GM19025 (cell line): ENCODE measurements at regions not wholly inside any gene's neighbourhood (a gene's known extent, or its start where the extent isn't known, plus 50 kb on each side); places are given as distances from the start of the nearest gene placed in this dataset.

ENCODE experiments used
- ATAC-seq: cut with Tn5 transposase; IDR thresholded peaks from one replicate; pipeline ENCODE4 v1.9.1; 2021; ENCODE audit warnings: mild to moderate bottlenecking, low read depth, moderate library complexity; ENCODE audit not compliant: unreplicated experiment

GRCh38 chr7:156236181-156236889 lies 404.2 kb upstream of the RNF32 start:
- ATAC-seq, result no peak

GRCh38 chr7:156234666-156235494 lies 405.7 kb upstream of the RNF32 start:
- no peak for ATAC-seq

- no peak for ATAC-seq
These were observed 406.4 kb upstream of the RNF32 start for GRCh38 chr7:156234192-156234591.

GRCh38 chr7:156232931-156233705 lies 407.5 kb upstream of the RNF32 start:
- ATAC-seq, result no peak

- ATAC-seq, result no peak
These were observed 410.0 kb upstream of the RNF32 start for GRCh38 chr7:156230576-156230975.

GRCh38 chr7:156224833-156225225 lies 412.6 kb upstream of the SHH start:
- ATAC-seq, result no peak

- no peak for ATAC-seq
These were observed 411.9 kb upstream of the SHH start for GRCh38 chr7:156223935-156224832.

GRCh38 chr7:156222611-156223010 lies 410.3 kb upstream of the SHH start:
- no peak for ATAC-seq

- ATAC-seq, result no peak
These were observed 409.9 kb upstream of the SHH start for GRCh38 chr7:156222151-156222550.

- ATAC-seq, result no peak
These were observed 408.4 kb upstream of the SHH start for GRCh38 chr7:156220701-156221100.

GRCh38 chr7:156220078-156220605 lies 407.9 kb upstream of the SHH start:
- no peak for ATAC-seq

GRCh38 chr7:156219307-156220077 lies 407.2 kb upstream of the SHH start:
- no peak for ATAC-seq

GRCh38 chr7:156218544-156219306 lies 406.5 kb upstream of the SHH start:
- ATAC-seq, result no peak

- ATAC-seq, result no peak
These were observed 405.5 kb upstream of the SHH start for GRCh38 chr7:156217803-156218202.

GRCh38 chr7:156209087-156209486 lies 396.8 kb upstream of the SHH start:
- no peak for ATAC-seq

- ATAC-seq, result no peak
These were observed 395.0 kb upstream of the SHH start for GRCh38 chr7:156207306-156207705.

GRCh38 chr7:156206174-156206573 lies 393.9 kb upstream of the SHH start:
- ATAC-seq, result no peak

GRCh38 chr7:156204820-156205219 lies 392.6 kb upstream of the SHH start:
- ATAC-seq, result no peak
